ENCODE measurements at regions not wholly inside any gene's neighbourhood (a gene's known extent, or its start where the extent isn't known, plus 50 kb on each side); places are given as distances from the start of the nearest gene placed in this dataset.

DNA sequence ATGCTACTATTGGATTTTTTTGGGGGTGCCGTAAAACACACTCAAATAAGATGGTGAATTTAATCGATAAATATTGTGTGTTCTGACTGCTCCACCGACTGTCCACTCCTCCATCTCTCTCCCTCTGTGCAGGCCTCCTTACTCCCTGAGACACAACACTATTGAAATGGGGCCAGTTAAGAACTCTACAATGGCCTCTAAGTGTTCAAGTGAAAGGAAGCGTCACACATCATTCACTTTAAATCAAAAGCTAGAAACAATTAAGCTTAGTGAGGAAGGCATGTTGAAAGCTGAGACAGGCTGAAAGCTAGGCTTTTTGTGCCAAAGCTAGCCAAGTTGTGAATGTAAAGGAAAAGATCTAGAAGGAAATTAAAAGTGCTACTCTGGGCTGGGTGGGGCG is 156.7 kb downstream of the CTTN start:
- TF ChIP-seq EZH2 (IDR thresholded peaks at IDR 0.05; ENCODE audit: insufficient read depth, low read length) = no peak
- TF ChIP-seq, protein P1, sequence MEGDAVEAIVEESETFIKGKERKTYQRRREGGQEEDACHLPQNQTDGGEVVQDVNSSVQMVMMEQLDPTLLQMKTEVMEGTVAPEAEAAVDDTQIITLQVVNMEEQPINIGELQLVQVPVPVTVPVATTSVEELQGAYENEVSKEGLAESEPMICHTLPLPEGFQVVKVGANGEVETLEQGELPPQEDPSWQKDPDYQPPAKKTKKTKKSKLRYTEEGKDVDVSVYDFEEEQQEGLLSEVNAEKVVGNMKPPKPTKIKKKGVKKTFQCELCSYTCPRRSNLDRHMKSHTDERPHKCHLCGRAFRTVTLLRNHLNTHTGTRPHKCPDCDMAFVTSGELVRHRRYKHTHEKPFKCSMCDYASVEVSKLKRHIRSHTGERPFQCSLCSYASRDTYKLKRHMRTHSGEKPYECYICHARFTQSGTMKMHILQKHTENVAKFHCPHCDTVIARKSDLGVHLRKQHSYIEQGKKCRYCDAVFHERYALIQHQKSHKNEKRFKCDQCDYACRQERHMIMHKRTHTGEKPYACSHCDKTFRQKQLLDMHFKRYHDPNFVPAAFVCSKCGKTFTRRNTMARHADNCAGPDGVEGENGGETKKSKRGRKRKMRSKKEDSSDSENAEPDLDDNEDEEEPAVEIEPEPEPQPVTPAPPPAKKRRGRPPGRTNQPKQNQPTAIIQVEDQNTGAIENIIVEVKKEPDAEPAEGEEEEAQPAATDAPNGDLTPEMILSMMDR (IDR thresholded peaks at IDR 0.05; ENCODE audit: insufficient read depth, low read depth, low read length) = no peak
- no peak for FAIRE-seq
- Histone ChIP-seq H2AFZ (ENCODE audit: low read depth, low read length) (no peak overlapping the region), H3K4me2 (ENCODE audit: low read length) (no peak overlapping the region), H3K27ac (ENCODE audit: low read depth, low read length) (no peak overlapping the region), H3K36me3 (ENCODE audit: insufficient read depth, low read length) (no peaks in the 10 kb centered on the region), H3K27me3 (ENCODE audit: insufficient read depth, low read length) (no peaks in the 10 kb centered on the region), H3K9ac (ENCODE audit: low read length) (no peak overlapping the region), H3K79me2 (ENCODE audit: insufficient read depth, low read length) (no peaks in the 10 kb centered on the region), H3K9me3 (ENCODE audit: insufficient read depth, low read depth, low read length) (no peaks in the 10 kb centered on the region), H3K4me1 (ENCODE audit: insufficient read depth, low read length) (peaks cover 22% of the 10 kb centered on the region), H3K4me3 (ENCODE audit: insufficient read depth, low read depth, low read length) (no peak overlapping the region), H4K20me1 (ENCODE audit: insufficient read depth, low read length) (no peaks in the 10 kb centered on the region)
- Mint-ChIP-seq H3K4me1 (ENCODE audit: low read depth, unreplicated experiment) (peaks cover 15% of the 10 kb centered on the region), H3K27ac (ENCODE audit: unreplicated experiment) (no peak overlapping the region), H3K27me3 (ENCODE audit: low read depth, unreplicated experiment) (peaks cover 8% of the 10 kb centered on the region), H3K4me3 (ENCODE audit: unreplicated experiment) (no peak overlapping the region), H3K36me3 (ENCODE audit: low read depth, unreplicated experiment) (no peaks in the 10 kb centered on the region), H3K9me3 (ENCODE audit: unreplicated experiment) (no peaks in the 10 kb centered on the region)
- no peak for DNase-seq (ENCODE audit: low read depth)

DNA sequence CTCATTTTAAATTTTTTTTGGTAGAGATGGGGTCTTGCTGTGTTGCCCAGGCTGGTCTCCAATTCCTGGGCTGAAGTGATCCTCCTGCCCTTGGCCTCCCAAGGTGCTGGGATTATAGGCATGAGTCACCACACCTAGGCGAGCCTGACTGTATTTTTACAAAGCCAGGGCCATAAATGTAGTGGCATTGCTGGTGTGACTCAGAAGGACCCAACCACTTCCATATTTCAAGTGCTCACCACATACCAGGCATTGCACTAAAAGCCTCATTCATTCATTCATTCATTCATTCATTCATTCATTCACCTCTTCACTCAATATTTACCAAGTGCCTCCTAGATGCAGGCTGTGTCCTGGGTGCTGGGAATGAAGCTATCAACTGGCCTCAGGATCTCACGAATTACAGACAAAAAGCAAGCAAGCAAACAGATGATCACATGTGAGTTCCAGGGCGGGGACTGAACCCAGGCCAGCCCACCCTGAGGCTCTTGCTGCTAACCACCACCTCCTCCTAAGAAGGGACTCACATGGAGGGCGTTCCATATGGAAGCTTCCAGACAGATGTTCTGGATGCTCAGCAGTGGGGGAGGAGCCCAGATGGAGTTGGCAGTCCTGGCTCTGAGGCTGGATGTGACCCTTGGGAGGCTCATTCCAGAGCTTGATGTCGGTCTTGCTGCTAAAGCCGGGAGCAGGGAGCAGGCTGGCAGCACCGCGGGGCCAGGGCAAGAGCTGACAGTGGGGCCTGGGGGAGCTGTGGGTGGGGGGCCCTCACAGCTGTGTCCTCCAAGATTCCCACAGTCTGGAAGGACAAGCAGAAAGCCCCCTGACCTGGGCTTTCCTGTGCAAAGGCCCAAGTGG is 158.8 kb downstream of the CTTN start:
- Histone ChIP-seq H3K27me3 (ENCODE audit: insufficient read depth, low read length) (no peaks in the 10 kb centered on the region), H4K20me1 (ENCODE audit: insufficient read depth, low read length) (no peaks in the 10 kb centered on the region), H3K36me3 (ENCODE audit: insufficient read depth, low read length) (no peaks in the 10 kb centered on the region), H2AFZ (ENCODE audit: low read depth, low read length) (no peak overlapping the region), H3K4me3 (ENCODE audit: insufficient read depth, low read depth, low read length) (no peak overlapping the region), H3K79me2 (ENCODE audit: insufficient read depth, low read length) (no peaks in the 10 kb centered on the region), H3K4me1 (ENCODE audit: insufficient read depth, low read length) (peaks cover 14% of the 10 kb centered on the region), H3K9ac (ENCODE audit: low read length) (no peak overlapping the region), H3K9me3 (ENCODE audit: insufficient read depth, low read depth, low read length) (no peaks in the 10 kb centered on the region), H3K27ac (ENCODE audit: low read depth, low read length) (no peak overlapping the region), H3K4me2 (ENCODE audit: low read length) (no peak overlapping the region)
- FAIRE-seq (no peak), DNase-seq (ENCODE audit: low read depth) (peak; percentile 58)
- Mint-ChIP-seq H3K27me3 (ENCODE audit: low read depth, unreplicated experiment) (peaks cover 25% of the 10 kb centered on the region), H3K4me1 (ENCODE audit: low read depth, unreplicated experiment) (peaks cover 12% of the 10 kb centered on the region), H3K9me3 (ENCODE audit: unreplicated experiment) (peaks cover 2% of the 10 kb centered on the region), H3K36me3 (ENCODE audit: low read depth, unreplicated experiment) (no peaks in the 10 kb centered on the region), H3K27ac (ENCODE audit: unreplicated experiment) (no peak overlapping the region), H3K4me3 (ENCODE audit: unreplicated experiment) (no peak overlapping the region)
- no peak for TF ChIP-seq EZH2 (IDR thresholded peaks at IDR 0.05; ENCODE audit: insufficient read depth, low read length)
- TF ChIP-seq, protein P1 (IDR thresholded peaks at IDR 0.05; ENCODE audit: insufficient read depth, low read depth, low read length) = no peak
